Epithelial cell of proximal tubule (primary cell): ENCODE measurements at regions not wholly inside any gene's neighbourhood (a gene's known extent, or its start where the extent isn't known, plus 50 kb on each side); places are given as distances from the start of the nearest gene placed in this dataset.

Experiments
- DNase-seq: peaks from one replicate; pipeline ENCODE4 v3.0.0-alpha.2; 2011; ENCODE audit warnings: low read depth
- H3K4me3 ChIP-seq: 2 replicates; pipeline ENCODE4 v1.5.1; 2011; ENCODE audit warnings: low read depth, mild to moderate bottlenecking, low read length
- CTCF ChIP-seq: conservative IDR thresholded peaks from 2 replicates; pipeline ENCODE4 v1.5.1; 2012; ENCODE audit warnings: low read depth, mild to moderate bottlenecking, low read length

GRCh38 chrX:10797466-10797865 lies 177.1 kb upstream of the MID1 start:
- DNase-seq, result no peak
- H3K4me3 ChIP-seq, result no peak overlapping the region
- TF ChIP-seq CTCF, result no peak

- no peak for TF ChIP-seq CTCF
- DNase-seq, result no peak
- H3K4me3 ChIP-seq, result no peak overlapping the region
These were observed 177.7 kb upstream of the MID1 start for GRCh38 chrX:10798041-10798440.

- DNase-seq, result no peak
These were observed 180.4 kb upstream of the MID1 start for GRCh38 chrX:10800796-10801195.

GRCh38 chrX:10811111-10811510 lies 190.7 kb upstream of the MID1 start:
- no peak for TF ChIP-seq CTCF
- DNase-seq, result no peak
- H3K4me3 ChIP-seq, result no peak overlapping the region

More at GRCh38 chrX:10800796-10801195, 180.4 kb upstream of the MID1 start:
- TF ChIP-seq CTCF, result no peak
- H3K4me3 ChIP-seq, result no peak overlapping the region

- H3K4me3 ChIP-seq, result no peak overlapping the region
- TF ChIP-seq CTCF, result no peak
- DNase-seq, result no peak
These were observed 193.4 kb upstream of the MID1 start for GRCh38 chrX:10813761-10814160.

- DNase-seq, result no peak
These were observed 198.3 kb upstream of the MID1 start for GRCh38 chrX:10818651-10819050.

More at GRCh38 chrX:10818651-10819050, 198.3 kb upstream of the MID1 start:
- H3K4me3 ChIP-seq, result no peak overlapping the region
- TF ChIP-seq CTCF, result no peak
